ENCODE measurements at regions not wholly inside any gene's neighbourhood (a gene's known extent, or its start where the extent isn't known, plus 50 kb on each side); places are given as distances from the start of the nearest gene placed in this dataset.

- TF ChIP-seq EP300 (IDR thresholded peaks at IDR 0.05) (no peak), POLR2A (IDR thresholded peaks at IDR 0.05; ENCODE audit: low read depth) (no peak), POLR2AphosphoS5 (IDR thresholded peaks at IDR 0.05) (no peak)
Observed at GRCh38 chr13:61766667-61767058, 351.0 kb upstream of the PCDH20 start.

Data from esophagus muscularis mucosa (tissue), 3 donors.